B cell (primary cell): ENCODE measurements at regions not wholly inside any gene's neighbourhood (a gene's known extent, or its start where the extent isn't known, plus 50 kb on each side); places are given as distances from the start of the nearest gene placed in this dataset.

Experiments used
- CTCF ChIP-seq: fragments of 200-600 bp; IDR thresholded peaks from one replicate; pipeline ENCODE4 v1.8.0; 2022; ENCODE audit warnings: antibody characterized with exemption, mild to moderate bottlenecking
- EZH2 ChIP-seq: IDR thresholded peaks from 2 replicates; pipeline ENCODE4 v1.6.1; 2012; ENCODE audit warnings: borderline replicate concordance, low read depth, mild to moderate bottlenecking, moderate library complexity, low read length; ENCODE audit not compliant: insufficient read depth, poor library complexity, severe bottlenecking

GRCh38 chr11:42631220-42631843 is 680.5 kb upstream of the API5 start:
- TF ChIP-seq CTCF (no peak), EZH2 (no peak)
